NCI-H146 treated with DMSO at 0.1 percent for 48 hours (cell line): ENCODE measurements at regions not wholly inside any gene's neighbourhood (a gene's known extent, or its start where the extent isn't known, plus 50 kb on each side); places are given as distances from the start of the nearest gene placed in this dataset.

Experiments
- DNase-seq: peaks from one replicate; lab custom pipeline; 2025; ENCODE audit not compliant: unreplicated experiment; lab: John Stamatoyannopoulos, UW

DNA sequence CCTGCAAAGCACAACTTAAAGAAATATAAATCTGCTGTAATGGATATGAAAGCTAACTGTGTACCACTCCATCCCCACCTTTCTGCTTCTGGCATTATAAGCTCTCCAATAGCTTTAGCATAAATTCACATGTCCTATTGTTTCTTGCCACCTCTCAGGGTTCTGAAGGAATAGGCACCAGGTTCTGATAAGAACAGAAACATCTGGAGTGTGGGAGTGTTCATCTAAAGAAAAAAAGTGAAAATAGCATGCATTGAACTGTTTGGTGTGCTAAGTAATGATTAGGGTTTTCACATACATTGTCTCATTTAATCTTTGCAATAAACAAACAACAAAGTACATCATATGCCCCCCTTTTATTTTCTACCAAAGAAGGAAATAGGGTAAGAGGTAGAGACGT, 72.3 kb downstream of the FAM76B start:
- no peak for DNase-seq

- no peak for DNase-seq
Observed at GRCh38 chr11:95716266-95716665, 73.3 kb downstream of the FAM76B start.

GRCh38 chr11:95715777-95716241, 73.8 kb downstream of the FAM76B start:
- no peak for DNase-seq

DNA sequence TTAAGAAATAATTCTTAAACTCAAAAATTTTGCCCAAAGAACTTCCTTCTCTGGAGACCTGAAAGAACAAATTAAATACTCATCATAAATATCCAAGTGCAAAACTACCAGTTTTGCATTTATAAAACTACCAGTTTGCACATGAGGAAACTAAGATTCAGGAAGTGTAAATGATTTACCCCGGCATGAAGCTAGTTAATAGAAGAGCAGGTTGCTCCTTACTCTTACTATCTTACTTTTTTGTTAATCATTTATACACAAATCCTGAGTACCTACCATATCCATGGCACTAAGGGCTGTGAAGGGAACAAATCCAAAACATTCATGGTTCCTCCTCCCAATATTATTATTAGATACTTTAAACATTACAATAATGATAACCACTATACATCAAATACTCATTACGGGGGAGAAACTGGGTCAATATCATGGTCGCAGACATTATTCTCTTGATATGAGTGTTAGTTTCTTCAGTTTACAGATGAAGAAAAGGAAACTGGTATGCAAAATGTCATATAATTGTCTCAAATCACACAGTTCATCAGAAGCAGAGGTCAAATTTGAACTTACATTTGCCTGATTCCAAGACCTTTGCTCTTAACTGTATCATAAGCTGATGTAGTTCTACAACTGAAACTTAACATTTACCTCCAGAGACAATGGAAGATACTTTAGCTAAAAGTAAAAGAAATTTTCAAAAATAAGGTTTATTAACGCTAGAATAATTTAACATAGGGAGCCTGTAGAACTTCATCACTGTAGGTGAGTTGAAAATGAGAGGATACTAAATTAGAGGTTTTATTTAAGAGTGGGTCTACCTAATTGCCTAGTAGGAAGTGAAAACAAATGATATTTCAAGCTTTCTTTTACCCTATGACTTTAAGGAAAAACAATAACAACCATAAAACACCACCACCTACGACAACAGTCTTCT, 74.5 kb downstream of the FAM76B start:
- DNase-seq = no peak

DNA sequence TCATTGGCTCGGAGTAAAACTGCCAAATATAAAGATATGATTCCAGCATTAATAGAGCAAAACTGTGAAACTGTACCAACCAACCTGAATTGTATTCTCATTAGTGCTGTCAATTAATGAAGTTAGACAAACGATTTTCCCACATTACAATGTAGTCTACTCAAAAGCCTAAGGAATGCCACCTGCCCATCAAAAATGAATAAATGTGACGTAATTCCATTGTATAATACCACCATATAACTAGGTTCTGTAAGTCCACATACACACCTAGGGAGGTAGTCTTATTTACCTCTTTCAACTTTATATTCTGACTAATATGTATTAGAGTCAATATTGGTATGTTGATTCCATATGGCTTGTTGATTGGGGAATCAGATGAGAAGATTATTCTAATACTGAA, 76.2 kb downstream of the FAM76B start:
- DNase-seq = no peak

GRCh38 chr11:95711945-95712221, 77.7 kb downstream of the FAM76B start:
- DNase-seq = no peak

GRCh38 chr11:95711162-95711944, 78.2 kb downstream of the FAM76B start:
- DNase-seq = no peak

- DNase-seq = no peak
Observed at GRCh38 chr11:95708681-95709080, 80.9 kb downstream of the FAM76B start.

GRCh38 chr11:95706974-95707387, 82.6 kb downstream of the FAM76B start:
- no peak for DNase-seq

GRCh38 chr11:95705485-95706124, 84.0 kb downstream of the FAM76B start:
- peak; percentile 12 for DNase-seq

DNA sequence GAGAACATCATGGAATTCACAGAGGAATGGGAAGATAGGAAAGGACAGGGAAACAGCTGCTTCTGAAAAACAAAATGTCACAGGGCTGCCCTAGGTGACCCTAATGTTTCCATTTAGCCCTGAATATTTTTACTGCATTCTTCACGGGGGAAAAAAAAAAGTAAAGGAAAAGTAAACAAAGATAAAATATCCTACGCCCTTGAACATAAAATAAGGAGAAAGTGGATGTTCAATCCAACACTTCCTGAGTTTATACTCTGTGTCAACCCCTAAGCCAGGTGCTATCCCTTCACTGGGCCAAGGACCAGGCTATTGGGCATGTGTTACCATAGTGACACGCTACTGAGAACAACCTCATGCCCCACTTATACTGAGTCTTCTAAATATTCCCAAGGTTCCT, 84.7 kb downstream of the FAM76B start:
- DNase-seq = no peak

- DNase-seq = no peak
Observed at GRCh38 chr11:95703049-95703448, 86.5 kb downstream of the FAM76B start.

GRCh38 chr11:95702526-95702925, 87.1 kb downstream of the FAM76B start:
- DNase-seq = no peak

DNA sequence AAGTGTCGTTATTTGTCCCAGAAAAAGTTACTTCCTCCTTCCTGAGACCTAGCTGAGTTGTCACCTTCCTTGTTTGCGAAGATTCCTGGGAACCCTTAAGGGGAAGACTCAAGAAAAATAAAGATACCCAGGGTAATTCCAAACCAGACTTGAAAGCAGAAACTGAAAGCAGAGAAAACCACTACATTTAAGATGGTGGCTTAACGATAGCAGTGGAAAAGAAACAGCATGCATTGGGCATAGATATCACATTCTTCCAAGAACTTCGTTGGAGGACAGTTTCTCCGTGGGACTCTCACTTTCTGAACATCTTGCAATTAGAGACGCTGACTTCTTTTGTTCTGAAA, 89.1 kb downstream of the FAM76B start:
- DNase-seq = no peak

DNA sequence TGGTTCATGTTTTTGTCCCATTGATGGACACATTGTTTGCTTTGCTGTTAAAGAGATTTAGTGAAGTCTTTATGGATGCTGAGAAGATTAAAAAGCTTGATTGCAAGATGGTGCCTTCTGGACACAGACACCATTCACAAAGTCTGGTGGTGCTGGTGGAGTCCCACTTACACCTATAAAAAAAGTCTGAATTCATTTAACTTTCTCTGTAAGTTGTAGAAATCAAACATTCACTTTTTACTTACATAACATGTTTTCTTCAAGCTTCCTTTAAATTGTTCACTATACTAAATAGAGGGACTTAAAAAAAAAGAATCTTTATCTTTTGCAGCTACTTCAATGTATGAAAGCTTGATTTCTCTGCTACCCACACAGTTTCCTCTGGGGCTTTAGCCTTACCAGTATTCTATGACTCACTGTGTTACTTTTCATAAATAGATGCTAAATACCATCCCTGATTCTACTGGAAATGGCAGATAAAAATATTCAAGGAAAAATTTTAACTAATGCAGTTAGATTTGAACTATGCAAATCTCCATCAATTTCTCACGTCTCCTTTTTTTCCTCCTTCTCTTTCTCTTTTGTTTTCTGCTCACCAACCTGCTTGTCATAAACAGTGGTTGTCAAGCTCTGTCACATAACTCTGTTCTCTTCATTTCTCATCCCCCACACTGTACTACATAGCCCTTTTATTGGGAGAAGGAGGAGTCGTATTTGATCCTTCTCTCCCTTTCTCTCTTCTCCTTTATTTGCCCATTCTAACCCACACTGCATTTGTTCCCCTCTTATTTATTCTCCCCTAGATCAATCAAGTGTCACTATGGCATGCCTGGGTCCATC, 89.7 kb downstream of the FAM76B start:
- DNase-seq = no peak

GRCh38 chr11:95698676-95699557, 90.7 kb downstream of the FAM76B start:
- DNase-seq = no peak

DNA sequence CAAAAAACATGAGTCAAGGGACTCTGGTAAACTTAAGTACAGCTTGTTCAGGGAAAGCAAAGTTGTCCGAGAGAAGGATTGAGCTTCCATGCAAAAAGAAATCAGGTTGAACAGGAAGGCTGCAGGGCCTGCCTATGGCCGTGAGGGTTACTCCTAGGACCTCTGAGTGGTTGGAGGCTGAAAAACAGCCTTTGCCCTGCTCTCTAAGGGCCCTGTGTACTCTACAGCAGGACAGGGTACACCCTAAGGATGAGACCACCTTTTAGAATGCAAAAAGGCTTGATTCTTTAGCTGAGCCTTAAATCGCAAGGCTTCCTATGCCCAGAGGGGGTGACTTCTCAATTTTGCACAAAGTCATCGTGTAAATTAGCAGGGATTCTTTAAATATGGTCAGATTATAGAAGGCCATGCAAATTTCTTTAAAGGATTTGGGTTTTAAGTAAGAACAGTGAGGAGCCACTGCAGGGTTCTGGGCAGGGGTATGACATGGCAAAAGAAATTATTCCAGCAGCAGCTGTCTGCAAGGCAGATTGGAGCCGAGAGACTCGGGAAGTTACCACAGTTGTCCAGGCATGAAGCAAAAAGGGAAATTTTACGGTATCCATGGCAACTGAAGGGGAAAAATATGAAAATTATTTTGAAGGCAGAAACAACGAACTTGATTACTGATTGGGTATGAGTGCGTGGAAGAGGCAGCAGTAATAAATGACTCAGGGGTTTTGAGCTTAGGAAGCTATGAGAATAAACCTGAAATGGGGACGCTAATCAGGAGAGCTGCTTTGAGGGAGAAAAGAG, 91.8 kb downstream of the FAM76B start:
- DNase-seq = no peak

DNA sequence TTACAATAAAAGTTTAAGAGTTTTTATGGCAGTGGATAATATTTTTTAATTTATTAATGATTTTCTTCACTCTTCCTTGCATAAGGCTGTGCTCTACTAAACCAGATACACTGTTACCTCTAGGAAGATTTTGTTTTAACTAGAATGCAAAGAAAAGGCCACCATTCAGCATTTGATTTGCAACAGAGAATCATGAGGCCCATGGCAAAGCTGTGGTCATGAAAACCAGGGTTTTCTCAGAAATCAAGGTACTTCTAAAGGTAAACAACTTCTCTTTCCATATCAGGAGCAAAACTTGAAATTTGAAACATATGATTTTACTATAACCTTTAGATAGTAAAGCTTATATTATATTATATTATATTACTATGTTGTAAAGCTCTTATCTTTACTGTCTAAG, 94.4 kb downstream of the FAM76B start:
- DNase-seq = no peak

GRCh38 chr11:95693298-95693697, 96.3 kb downstream of the FAM76B start:
- DNase-seq = no peak
